Spleen (tissue), 11 donors: ENCODE measurements at regions not wholly inside any gene's neighbourhood (a gene's known extent, or its start where the extent isn't known, plus 50 kb on each side); places are given as distances from the start of the nearest gene placed in this dataset.

ENCODE experiments used
- DNase-seq: peaks from one replicate; pipeline ENCODE4 v3.0.0-alpha.2; 2020
- H3K27ac ChIP-seq, 8 donors: fragments of 200-600 bp; sonication (generic) in 7 of 8; 1 replicate in 4 of 8; 2 replicates in 4 of 8; pipeline versions ENCODE4 v1.5.0 to v1.8.0; 2016 to 2021; ENCODE audit warnings: inconsistent platforms in 4 of 8, mild to moderate bottlenecking in 4 of 8, moderate library complexity in 1 of 8
- H3K27me3 ChIP-seq, 7 donors: fragments of 200-600 bp; sonication (generic) in 6 of 7; replicated peaks in 1 of 7; 1 replicate in 4 of 7; 2 replicates in 3 of 7; pipeline versions ENCODE4 v1.5.0 to v1.8.0; 2016 to 2021; ENCODE audit warnings: inconsistent platforms in 3 of 7, mild to moderate bottlenecking in 1 of 7
- H3K36me3 ChIP-seq, 6 donors: fragments of 200-600 bp; sonication (generic) in 5 of 6; 1 replicate in 4 of 6; 2 replicates in 2 of 6; pipeline versions ENCODE4 v1.5.0 to v1.8.0; 2016 to 2021; ENCODE audit warnings: inconsistent platforms in 2 of 6
- H3K4me1 ChIP-seq, 6 donors: fragments of 200-600 bp; sonication (generic) in 5 of 6; 1 replicate in 3 of 6; 2 replicates in 3 of 6; pipeline versions ENCODE4 v1.5.0 to v1.8.0; 2016 to 2021; ENCODE audit warnings: inconsistent platforms in 3 of 6
- H3K4me3 ChIP-seq, 8 donors: fragments of 200-600 bp; sonication (generic) in 7 of 8; 1 replicate in 4 of 8; 2 replicates in 4 of 8; pipeline versions ENCODE4 v1.5.0 to v1.8.0; 2016 to 2021; ENCODE audit warnings: inconsistent platforms in 4 of 8, mild to moderate bottlenecking in 4 of 8, moderate library complexity in 2 of 8
- H3K9me3 ChIP-seq, 8 donors: fragments of 200-600 bp; sonication (generic) in 7 of 8; 1 replicate in 4 of 8; 2 replicates in 4 of 8; pipeline versions ENCODE4 v1.5.0 to v1.8.0; 2016 to 2021; ENCODE audit warnings: inconsistent platforms in 4 of 8
- CTCF ChIP-seq, 11 experiments: fragments of 200-600 bp in 7 of 11; fragments of 450-650 bp in 4 of 11; sonication (generic) in 4 of 11; IDR thresholded peaks in 8 of 11; conservative IDR thresholded peaks in 3 of 11; 1 replicate in 7 of 11; 2 replicates in 4 of 11; pipeline versions ENCODE4 v1.4.0 to v1.8.0; 2016 to 2021; ENCODE audit warnings: antibody characterized with exemption in 11 of 11, inconsistent platforms in 4 of 11, mild to moderate bottlenecking in 1 of 11
- POLR2A ChIP-seq, 3 donors: fragments of 450-650 bp; IDR thresholded peaks; one replicate each; pipeline ENCODE4 v1.5.1; 2017; ENCODE audit warnings: antibody characterized with exemption in 3 of 3, mild to moderate bottlenecking in 1 of 3
- POLR2AphosphoS5 ChIP-seq, 3 donors: sonication (generic); formaldehyde crosslinking; IDR thresholded peaks; one replicate each; pipeline ENCODE4 v1.5.1; 2017; ENCODE audit warnings: antibody characterized with exemption in 3 of 3
- WGBS, 5 donors: extraction: QIAGEN DNeasy Blood & Tissue Kit in 3 of 5; methylation state at CpG; one replicate each; pipeline versions ENCODE4 v1.1.5 to v1.1.7; 2013 to 2018; 5-methylcytosine and 5-hydroxymethylcytosine counted together
- intact Hi-C: fragments of 100-400 bp; cut with DNase I; formaldehyde crosslinking; loops from one replicate; pipeline ENCODE4 v1.15.0; 2023; ENCODE audit warnings: low total_unique reads
- donor health status: healthy with polysubstance abuse.
- donor health status: DM: no; HTN: no; CAD: no; lungs with moderate emphysema.
- donor health status: DM: no; HTN: no; CAD: no.
- donor health status: Bipolar disorder and iron deficiency.
- donor health status: healthy.
- donor health status: DM: no; HTN: no; CAD: no.
- donor health status: DM: yes; HTN: yes; CAD: no.

- Histone ChIP-seq H3K4me3 (no peak overlapping the region), H3K4me1 (peaks cover 0 to 15% (median 5%) of the 10 kb centered on the region in 6 donors), H3K9me3 (no peaks in the 10 kb centered on the region), H3K27ac (no peak overlapping the region), H3K36me3 (no peaks in the 10 kb centered on the region), H3K27me3 (peaks cover 0 to 53% (median 0%) of the 10 kb centered on the region in 7 donors)
- DNase-seq = no peak
- TF ChIP-seq CTCF (IDR thresholded peaks at IDR 0.05 in 8 of 11, conservative IDR thresholded peaks at IDR 0.05 in 3 of 11) = no peak
- TF ChIP-seq POLR2A (IDR thresholded peaks at IDR 0.05) = no peak
- TF ChIP-seq POLR2AphosphoS5 (IDR thresholded peaks at IDR 0.05) = no peak
- WGBS, 5 donors = 86 to 95% (median 91%) methylated on average over 3 of the region's 3 CpGs
- intact Hi-C loops = no loop called here
Measured at GRCh38 chr16:86665929-86666328, 87.6 kb downstream of the FOXL1 start.

- Histone ChIP-seq H3K27me3 (peaks cover 0 to 51% (median 0%) of the 10 kb centered on the region in 7 donors), H3K4me1 (peaks cover 0 to 15% (median 5%) of the 10 kb centered on the region in 6 donors), H3K9me3 (no peaks in the 10 kb centered on the region), H3K27ac (no peak overlapping the region), H3K4me3 (no peak overlapping the region), H3K36me3 (no peaks in the 10 kb centered on the region)
- WGBS, 5 donors = 59 to 71% (median 67%) methylated on average over 3 of the region's 3 CpGs
- TF ChIP-seq CTCF (IDR thresholded peaks at IDR 0.05 in 8 of 11, conservative IDR thresholded peaks at IDR 0.05 in 3 of 11) = no peak
- no peak for TF ChIP-seq POLR2AphosphoS5 (IDR thresholded peaks at IDR 0.05)
- TF ChIP-seq POLR2A (IDR thresholded peaks at IDR 0.05) = no peak
- intact Hi-C loops = no loop called here
- no peak for DNase-seq
Measured at GRCh38 chr16:86667035-86667434, 88.7 kb downstream of the FOXL1 start.

DNA sequence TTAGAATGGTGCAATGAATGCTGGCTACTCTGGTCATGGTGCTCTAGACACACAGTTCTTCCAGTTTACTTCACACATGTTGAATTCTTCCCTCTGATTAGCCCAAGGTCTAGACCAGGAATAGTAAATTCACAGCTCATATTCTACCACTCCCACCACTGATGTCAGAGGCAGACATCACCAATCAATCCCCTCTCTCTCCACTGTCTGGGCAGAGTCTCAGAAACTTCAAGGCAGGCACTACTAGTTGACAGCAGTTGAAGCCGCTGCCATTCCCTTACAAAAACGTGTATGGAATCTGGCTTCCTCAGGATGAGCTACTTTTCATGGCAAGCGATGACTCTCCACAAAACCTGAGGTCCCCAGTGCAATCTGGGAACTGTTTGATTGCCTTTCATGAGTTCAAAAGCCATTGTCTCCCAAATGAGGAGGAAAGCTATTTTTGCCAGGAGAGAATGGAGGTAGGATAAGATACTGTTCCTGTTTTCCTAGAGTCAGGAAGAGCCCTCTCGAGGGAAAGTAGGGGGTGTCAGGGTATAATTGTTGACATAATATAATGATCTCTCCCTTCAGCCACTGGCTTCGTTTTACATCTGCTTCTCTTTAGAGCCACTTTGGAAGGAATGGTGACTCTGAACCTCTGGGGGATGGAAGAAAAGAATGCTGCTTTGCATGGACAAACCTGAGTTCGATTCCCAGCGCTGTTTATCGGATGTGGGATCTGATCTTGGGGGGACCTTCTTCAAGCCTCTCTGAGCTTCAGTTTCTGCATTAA lies 90.0 kb downstream of the FOXL1 start:
- H3K9me3 ChIP-seq = peaks cover 0 to 8% (median 0%) of the 10 kb centered on the region in 8 donors
- intact Hi-C loops = no loop called here
- DNase-seq = no peak
- H3K36me3 ChIP-seq = no peaks in the 10 kb centered on the region
- TF ChIP-seq POLR2AphosphoS5 (IDR thresholded peaks at IDR 0.05) = no peak
- TF ChIP-seq POLR2A (IDR thresholded peaks at IDR 0.05) = no peak
- no peak for TF ChIP-seq CTCF (IDR thresholded peaks at IDR 0.05 in 8 of 11, conservative IDR thresholded peaks at IDR 0.05 in 3 of 11)
- WGBS, 5 donors = 43 to 66% (median 51%) methylated on average over 8 of the region's 8 CpGs
- peaks cover 0 to 64% (median 0%) of the 10 kb centered on the region in 7 donors for H3K27me3 ChIP-seq
- no peak overlapping the region for H3K4me3 ChIP-seq
- no peak overlapping the region for H3K27ac ChIP-seq
- H3K4me1 ChIP-seq = peaks cover 0 to 15% (median 5%) of the 10 kb centered on the region in 6 donors

GRCh38 chr16:86669285-86669805 lies 91.0 kb downstream of the FOXL1 start:
- DNase-seq = no peak
- H3K27ac ChIP-seq = no peak overlapping the region
- no peak overlapping the region for H3K4me3 ChIP-seq
- H3K9me3 ChIP-seq = peaks cover 0 to 8% (median 0%) of the 10 kb centered on the region in 8 donors
- 70 to 86% (median 76%) methylated on average over 10 of the region's 10 CpGs for WGBS, 5 donors
- peaks cover 0 to 13% (median 5%) of the 10 kb centered on the region in 6 donors for H3K4me1 ChIP-seq
- H3K36me3 ChIP-seq = no peaks in the 10 kb centered on the region
- H3K27me3 ChIP-seq = peaks cover 0 to 74% (median 0%) of the 10 kb centered on the region in 7 donors
- TF ChIP-seq CTCF (IDR thresholded peaks at IDR 0.05 in 8 of 11, conservative IDR thresholded peaks at IDR 0.05 in 3 of 11) (no peak), POLR2AphosphoS5 (IDR thresholded peaks at IDR 0.05) (no peak), POLR2A (IDR thresholded peaks at IDR 0.05) (no peak)
- intact Hi-C loops = no loop called here
